GM19238 (cell line): ENCODE measurements at regions not wholly inside any gene's neighbourhood (a gene's known extent, or its start where the extent isn't known, plus 50 kb on each side); places are given as distances from the start of the nearest gene placed in this dataset.
"Not testable (repeated sequence)": the region's sequence is repeated elsewhere in the genome, so short reads cannot be mapped to it uniquely, and the experiment has no call there.

Experiments used
- DNase-seq: peaks from one replicate; pipeline ENCODE4 v3.0.0; 2011; ENCODE audit warnings: low spot score; ENCODE audit not compliant: insufficient read length

- DNase-seq, result no peak
Observed at GRCh38 chr6:4509506-4509905, 266.7 kb upstream of the CDYL start.

DNA sequence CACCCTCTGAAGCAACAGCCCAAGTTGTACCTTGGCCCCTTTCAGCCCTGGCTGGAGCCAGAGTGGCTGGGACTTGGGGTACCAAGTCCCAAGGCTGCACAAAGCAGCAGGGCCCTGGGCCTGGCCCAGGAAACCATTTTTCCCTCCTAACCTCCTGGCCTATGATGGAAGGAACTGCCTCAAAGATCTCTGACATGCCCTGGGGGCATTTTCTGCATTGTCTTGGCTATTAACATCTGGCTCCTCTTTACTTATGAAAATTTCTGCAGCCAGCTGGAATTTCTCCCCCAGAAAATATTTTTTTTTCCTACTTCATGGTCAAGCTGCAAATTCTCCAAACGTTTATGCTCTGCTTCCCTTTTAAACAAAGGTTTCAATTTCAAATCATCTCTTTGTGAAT, 269.4 kb upstream of the CDYL start:
- DNase-seq, result no peak

DNA sequence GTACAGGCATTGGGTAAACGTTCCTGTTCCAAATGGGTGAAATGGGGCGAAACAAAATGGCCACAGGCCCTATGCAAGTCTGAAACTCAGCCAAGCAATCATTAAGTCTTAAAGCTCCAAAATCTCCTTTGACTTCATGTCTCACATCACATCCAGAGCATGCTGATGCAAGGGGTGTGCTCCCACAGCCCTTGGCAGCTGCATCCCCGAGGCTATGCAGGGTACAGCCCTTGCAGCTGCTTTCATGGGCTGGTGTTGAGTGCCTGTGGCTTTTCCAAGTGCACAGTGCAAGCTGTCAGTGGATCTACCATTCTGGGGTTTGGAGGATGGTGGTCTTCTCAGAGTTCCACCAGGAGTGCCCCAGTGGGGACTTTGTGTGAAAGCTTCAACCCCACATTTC, 270.0 kb upstream of the CDYL start:
- no peak for DNase-seq

- DNase-seq, result no peak
Observed at GRCh38 chr6:4504700-4505099, 271.5 kb upstream of the CDYL start.

- no peak for DNase-seq
Observed at GRCh38 chr6:4503700-4504099, 272.5 kb upstream of the CDYL start.

DNA sequence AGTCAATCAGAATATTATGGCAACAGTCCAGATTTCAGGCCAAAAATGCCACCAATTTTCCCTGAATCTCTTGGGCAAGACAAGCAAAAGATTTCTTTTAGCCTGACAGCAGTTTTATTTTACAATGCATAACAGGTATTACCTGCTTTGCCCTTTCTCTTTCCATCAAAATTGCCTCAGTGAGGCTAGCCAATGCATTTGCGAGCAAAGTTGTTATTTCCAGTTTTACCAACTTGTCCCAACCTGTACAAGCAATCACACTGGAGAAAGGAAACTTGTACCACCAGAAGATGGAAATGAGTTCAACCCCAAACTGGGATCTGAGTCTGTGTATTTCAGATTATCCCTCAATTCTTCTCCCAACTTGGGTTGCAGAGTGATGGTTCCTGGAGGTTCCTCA, 279.9 kb upstream of the CDYL start:
- DNase-seq, result no peak

DNA sequence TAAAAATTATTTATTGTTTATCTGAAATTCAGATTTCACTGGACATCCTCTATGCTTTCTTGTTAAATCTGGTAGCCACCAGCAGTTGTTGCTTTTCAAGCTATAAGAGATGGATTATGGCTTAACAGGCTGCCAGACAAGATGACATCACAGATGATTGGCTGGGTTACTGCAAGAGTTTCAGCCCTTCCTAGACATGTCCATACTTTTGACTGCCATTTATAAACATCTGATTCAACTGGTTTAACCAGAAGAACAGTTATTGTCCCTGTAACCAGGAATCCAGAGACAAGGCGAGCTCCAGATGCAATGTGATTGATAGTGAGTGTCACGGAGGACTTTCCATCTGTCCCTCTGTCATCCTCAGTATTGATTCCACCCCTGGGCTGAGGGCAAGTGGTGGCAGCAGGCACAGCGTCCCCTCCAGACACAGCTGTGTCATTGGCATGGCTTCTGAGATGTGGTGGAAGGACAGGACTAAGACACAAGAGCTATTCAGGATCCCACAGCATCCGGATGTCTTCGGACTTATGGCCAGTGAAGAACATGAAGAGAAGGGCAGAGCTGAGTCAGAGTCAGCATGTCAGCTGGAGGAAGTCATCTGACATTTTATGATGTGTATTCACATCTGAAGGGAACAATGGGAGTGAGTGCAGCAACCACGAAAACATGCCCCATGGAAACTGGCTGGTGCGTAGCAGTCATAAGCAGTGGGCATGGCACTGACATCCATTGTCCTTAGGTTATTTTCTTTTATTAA, 284.5 kb upstream of the CDYL start:
- DNase-seq, result no peak

DNA sequence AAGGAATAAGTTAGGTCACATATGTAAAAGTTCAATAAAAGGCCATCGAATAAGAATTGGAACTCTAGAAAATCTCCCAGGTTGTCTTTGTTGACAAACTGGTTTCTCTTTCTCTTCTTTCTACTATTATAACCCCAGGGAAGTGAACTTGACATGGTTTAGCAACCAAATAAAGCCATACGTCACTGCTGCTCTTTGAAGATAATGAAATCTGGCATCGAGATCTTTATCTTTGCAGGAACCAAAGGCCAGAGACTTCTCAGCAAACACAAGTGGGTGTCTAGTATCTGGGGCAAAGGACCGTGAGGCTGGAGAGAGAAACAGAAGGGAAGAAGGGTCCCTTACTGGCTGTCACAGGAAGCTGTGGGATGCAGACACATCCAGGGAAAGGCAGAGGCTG, 286.7 kb upstream of the CDYL start:
- DNase-seq, result no peak

DNA sequence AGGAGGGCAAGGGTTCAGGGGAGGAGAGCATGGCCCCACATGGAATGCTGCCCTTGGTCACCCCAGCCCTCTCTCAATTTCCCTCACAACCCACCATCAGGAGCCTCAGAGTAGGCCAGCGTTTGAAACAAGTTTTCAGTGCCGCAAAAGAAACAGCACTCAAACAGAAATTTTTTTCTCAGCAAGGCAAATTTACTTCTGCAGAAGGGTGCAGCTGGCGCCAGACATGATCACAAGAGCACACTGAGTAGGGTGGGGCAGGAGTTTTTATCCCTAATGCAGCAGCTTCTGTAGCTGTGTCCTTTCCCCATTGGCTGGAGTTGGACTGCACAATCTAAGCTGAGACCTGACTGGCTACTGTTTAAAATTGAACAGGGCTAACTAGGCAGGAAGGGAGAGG, 287.8 kb upstream of the CDYL start:
- DNase-seq, result no peak

- no peak for DNase-seq
Observed at GRCh38 chr6:4487538-4487937, 288.7 kb upstream of the CDYL start.

GRCh38 chr6:4486568-4487315, 289.5 kb upstream of the CDYL start:
- DNase-seq, result no peak

GRCh38 chr6:4485735-4486134, 290.5 kb upstream of the CDYL start:
- DNase-seq, result no peak

DNA sequence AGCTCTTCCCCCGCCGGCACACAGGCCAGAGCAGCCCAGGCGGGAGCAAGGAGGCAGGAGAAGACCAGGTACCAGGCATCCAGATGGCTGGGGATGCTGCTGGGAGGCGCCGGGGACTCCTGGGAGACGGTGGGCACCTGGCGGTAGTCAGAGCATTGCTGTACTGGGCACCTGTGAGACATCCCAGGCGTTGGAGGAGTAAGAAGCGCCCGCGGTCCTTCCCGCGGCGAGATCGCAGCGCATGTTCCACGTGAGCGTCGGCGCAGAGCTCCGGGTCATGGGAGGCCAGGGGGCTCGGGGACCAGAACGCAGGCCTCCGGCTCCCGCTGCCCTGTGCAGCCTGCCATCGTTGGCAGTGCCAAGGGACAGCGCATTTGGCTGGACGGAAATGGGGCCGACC, 293.7 kb upstream of the CDYL start:
- no peak for DNase-seq

DNA sequence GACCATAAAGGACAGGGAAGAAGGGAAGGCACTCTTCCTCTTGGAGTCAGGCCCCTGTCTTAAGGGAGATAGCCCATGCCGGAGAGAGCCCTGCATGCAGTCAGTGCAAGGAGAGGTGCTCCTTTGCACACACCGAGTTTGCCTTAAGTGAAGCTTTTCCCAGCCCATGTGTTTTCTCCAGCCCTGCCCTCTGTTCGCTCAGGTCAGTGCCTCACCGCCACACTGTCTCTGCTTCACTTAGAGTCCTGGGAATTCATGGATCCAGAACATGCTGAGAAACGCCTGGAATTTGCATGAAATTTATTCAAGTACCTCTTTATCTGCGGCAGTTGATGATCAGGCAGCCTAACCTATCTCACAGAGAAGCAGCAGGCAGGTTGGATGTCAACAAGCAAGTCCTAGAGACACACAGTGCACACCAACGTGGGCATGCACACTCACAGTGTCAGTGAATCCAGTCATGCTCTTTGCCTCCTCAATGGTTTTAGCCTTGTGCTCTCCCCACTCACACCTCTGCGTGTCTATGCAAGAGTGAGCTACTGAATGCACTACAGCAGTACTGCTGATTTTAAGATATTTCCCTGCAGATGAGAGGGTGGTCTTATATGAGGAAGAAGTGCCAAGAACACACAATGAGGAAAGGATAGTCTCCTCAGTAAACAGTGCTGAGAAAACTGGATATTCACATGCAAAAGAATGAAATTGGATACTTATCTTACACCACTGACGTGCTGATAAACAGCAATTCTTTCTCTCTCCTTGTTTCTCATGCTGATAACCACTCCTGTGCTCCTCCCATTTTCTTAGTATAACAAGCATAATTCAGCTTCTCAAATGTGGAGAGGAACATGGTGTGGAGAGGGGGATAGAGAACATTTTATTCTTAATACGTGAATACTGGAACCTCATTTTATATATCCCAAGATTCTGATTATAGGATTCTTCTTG, 295.1 kb upstream of the CDYL start:
- no peak for DNase-seq

- DNase-seq, result no peak
Observed at GRCh38 chr6:4478098-4478497, 298.1 kb upstream of the CDYL start.

DNA sequence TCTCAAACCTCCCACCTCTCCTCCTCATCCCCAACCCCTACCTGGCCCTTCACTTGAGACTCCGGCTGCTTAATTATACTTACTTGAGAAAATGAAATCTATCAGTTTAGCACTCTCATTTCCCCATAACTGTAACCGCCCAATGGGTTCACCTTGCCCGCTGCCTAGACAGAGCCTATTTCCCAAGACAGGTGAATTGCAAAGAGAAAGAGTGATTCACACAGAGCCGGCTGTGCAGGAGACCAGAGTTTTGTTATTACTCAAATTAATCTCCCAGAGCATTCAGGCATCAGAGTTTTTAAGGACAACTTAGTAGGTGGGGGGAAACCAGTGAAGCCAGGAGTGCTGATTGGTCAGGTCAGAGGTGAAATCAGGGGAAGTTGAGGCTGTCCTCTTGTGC, 301.4 kb upstream of the CDYL start:
- DNase-seq, result no peak

- DNase-seq, result no peak
Observed at GRCh38 chr6:4472969-4473642, 303.1 kb upstream of the CDYL start.

GRCh38 chr6:4472222-4472621, 304.0 kb upstream of the CDYL start:
- DNase-seq, result no peak

GRCh38 chr6:4471515-4471914, 304.7 kb upstream of the CDYL start:
- not testable (repeated sequence) for DNase-seq

DNA sequence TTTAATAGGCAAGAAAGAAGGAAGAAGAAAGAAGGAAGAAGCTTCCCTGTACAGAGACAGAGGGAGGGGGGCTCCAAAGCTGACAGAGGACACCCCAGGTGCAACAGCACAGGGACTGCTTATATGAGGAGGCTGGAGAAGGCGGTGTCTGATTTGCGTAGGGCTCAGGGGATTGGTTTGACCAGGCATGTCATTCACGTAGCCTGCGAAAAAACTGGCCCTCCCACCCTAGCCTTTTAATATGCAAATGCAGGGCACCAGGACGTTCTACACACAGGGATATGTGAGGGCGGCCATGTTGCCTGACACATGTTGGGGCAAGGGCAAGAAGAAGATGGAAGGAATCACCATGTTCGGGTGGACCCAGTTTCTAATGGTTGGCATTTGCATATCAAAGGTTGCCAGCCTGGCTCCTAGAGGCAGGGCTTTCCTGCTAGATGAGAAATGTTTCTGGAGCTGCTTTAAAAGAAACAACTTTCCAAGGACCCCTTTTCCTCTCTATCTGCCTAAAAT, 305.4 kb upstream of the CDYL start:
- DNase-seq, result no peak
